ENCODE measurements at regions not wholly inside any gene's neighbourhood (a gene's known extent, or its start where the extent isn't known, plus 50 kb on each side); places are given as distances from the start of the nearest gene placed in this dataset.

DNA sequence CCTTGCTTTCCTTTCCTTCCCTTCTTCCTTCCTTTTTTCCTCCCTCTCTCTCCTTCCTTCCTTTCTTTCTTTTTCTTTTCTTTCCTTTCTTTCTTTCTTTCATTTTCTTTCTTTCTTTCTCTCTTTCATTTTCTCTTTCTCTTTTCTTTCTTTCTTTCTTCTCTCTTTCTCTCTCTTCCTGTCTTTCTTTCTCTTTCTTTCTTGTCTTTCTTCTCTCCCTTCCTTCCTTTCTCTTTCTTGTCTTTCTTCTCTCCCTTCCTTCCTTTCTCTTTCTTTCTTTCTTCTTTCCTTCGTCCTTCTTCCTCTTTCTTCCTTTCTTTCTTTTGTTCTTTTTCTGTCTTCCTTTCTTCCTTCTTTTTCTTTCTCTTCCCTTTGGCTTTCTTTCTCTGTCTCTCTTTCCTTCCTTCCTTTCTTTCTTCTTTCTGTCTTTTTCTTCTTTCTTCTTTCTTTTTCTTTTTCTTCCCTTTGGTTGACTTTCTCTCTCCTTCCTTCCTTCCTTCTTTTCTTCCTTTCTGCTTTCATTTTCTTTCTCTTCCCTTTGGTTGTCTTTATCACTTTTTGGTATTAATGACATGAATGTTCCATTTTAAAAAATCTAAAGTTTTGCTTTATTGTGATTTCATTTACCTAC lies 496.4 kb upstream of the CBLB start:
- no peak for DNase-seq

DNA sequence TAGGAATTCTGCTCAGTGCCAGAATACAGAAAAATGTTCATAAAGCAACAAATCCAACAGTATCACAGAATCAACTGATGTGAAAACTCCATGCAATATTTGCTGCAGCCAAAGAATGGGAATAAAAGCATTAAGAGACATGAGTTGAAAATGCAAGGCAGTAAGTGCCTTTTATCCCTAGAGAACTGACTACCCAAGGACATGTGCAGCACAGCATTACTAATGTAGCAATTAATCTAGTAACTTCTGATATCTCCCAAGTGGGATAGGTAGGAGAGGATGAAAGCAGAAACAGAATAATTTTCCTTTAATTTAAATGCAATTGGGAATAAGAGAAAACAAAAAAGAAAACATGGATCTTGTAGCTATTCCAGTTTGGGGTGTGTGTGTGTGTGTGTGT lies 497.5 kb upstream of the CBLB start:
- no peak for DNase-seq

DNA sequence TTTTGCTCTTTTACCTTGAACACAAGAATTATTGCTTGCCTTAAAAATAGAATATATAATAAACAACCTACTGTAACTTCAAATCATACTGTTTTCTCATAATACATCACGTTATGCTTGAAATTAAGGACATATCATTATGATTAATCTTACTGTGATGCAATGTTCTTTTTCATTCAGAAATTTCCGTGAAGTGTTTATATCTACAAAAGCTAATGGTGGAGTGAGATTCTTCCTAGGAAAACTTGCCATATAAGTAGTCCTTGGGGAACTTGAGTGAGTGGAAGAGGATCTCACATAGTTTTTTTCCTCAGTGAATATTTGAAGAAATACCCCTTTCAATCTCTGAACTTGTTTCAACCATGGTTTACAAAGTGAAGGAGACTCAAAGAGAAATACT lies 498.7 kb upstream of the CBLB start:
- no peak for DNase-seq

DNA sequence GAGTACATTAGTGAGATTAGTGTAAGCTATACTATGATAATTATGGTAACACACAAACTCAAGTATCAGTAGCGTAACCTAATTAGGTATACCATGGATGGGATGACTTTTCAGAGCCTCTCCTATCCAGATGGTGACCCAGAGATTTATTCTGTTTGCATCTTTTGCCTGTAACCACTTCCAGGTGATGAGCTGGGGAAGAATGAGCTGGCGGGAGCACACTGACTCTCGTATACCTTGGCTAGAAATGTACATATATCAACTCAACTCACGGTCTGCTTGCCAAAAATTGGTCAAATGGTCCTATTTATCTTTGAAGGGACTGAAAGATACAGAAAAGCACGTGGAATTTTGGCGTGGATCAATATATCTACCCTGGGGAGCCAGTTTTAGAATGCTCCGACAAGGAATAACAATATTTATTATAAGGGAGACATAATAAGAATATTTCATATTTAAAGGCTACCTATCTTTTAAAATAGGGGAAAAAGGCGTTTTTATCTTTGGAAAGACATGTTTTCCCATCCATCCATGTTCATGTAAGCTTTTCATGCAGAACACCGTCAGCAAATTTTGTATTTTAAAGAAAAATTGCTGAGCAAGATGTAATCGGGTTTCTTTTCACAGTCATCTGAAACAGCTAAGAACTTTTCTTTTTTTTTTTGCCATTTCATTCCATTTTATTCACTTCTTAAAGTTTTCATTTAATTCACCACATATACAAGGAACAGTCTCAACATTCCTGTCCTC lies 502.6 kb upstream of the CBLB start:
- DNase-seq = no peak

- DNase-seq = no peak
Measured at GRCh38 chr3:106371971-106372805, 503.4 kb upstream of the CBLB start.

GRCh38 chr3:106372806-106373190 lies 504.0 kb upstream of the CBLB start:
- no peak for DNase-seq

DNA sequence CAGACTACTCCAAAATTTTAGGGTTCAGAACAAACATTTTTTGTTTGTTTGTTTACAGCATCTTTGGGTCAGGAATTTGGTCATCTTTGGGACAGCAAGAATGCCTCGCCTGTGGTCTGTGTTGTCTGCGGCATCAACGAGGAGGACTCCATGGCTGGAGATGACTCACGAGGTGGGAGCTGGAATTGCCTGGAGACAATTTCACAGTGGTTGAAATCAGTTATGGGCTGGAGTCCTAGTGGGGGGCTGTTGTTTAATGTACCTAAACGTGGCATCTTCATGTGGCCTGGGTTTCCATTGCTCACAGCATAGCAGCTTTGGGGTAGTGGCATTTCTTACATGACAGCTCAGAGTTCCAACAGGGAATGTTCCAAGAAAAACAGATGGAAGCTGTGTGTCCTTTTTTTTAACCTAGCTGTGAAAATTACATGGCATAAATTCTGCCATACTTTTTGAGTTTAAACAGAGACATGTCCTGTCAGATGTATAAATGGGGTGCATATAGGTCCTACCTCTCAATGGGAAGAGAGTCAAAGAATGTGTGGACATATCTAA lies 507.3 kb upstream of the CBLB start:
- DNase-seq = no peak

DNA sequence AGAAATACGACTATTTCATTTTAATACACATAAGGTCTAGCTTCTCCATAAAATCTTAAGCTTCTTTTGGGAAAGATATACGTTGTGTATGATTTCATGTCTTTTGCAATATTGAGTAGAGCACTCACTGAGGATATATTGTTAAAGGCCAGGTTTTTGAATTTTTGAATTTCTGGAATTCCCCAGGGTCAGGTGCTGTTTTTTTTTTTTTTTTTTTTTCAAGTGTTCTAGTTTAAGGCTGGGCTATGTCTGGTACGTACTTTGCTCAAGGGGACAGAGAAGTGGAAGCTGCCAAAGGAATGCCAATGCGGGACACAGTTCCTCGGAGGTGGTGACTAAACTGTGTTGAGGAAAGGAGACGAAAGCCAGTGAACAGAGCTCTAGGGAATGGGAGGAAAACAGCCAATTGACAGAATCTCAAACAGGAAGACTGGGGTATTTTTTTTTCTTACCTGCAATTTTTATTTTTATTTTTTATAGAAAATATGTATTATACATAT lies 510.5 kb upstream of the CBLB start:
- DNase-seq = no peak

DNA sequence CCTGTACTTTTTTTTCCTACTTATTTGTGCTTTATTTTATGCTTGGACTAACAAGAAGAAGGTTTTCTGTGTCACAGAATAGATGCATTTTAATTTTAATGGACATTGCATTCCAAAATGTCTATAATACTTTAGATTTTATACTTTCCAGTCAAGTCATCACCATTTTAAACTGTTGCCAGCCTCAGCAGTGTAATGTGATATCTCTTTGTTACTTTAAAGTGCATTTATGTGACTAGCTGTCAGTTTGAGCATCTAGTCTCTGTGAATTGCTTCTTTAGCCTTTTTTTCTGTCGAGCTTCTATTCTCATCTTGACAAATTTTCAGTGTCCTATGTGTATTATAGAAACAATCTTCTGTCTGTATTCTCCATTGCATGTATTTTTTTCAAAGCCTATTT lies 511.4 kb upstream of the CBLB start:
- no peak for DNase-seq

DNA sequence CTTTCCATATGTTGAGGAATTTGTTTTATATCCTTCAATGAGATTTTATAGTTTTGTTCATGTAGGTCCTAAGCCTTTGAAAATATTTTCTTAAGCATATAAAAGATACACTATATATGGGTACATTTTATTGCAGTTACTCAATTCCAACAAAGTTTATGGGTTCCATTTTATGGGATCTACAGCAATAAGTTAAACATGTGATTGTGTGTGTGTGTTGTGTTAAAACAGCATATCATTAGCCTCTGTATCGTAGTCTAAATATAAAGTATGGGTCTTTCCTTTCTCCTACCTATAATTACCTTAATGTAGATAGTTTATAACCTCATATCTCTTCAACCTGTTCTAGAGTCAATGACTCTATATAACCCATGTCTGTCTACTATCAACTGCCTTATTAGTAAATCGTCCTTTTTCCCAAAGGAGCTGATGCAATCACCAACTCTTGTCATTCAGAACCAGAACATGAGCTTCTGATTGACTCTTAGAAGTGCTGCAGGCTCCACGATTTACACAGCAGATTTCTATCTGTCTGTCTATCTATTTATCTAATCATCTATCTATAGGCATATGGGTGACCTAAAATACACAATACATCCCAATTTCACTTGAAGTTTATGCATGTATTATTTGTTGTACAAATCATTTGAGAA lies 512.6 kb upstream of the CBLB start:
- no peak for DNase-seq

DNA sequence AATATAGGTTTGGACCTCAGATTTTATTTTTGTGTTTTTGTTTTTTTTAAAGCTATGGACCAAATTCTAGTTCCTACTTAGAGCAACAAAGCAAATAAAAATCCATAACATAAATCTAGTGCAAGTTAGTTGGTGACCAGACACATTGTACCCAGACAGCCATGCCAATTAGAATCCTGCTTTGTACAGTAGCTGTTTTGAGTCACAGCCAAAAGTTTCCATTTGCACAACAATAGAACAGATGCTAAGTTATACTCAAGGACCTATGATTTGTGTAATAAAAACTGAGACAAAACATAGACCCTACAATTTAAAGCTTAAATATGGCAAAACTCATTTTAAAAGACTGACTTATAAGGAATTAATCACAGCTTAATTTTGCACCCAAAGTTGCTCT lies 513.1 kb upstream of the CBLB start:
- no peak for DNase-seq

GRCh38 chr3:106386050-106386449 lies 517.2 kb upstream of the CBLB start:
- DNase-seq = no peak

GRCh38 chr3:106392915-106393314 lies 524.1 kb upstream of the CBLB start:
- no peak for DNase-seq

DNA sequence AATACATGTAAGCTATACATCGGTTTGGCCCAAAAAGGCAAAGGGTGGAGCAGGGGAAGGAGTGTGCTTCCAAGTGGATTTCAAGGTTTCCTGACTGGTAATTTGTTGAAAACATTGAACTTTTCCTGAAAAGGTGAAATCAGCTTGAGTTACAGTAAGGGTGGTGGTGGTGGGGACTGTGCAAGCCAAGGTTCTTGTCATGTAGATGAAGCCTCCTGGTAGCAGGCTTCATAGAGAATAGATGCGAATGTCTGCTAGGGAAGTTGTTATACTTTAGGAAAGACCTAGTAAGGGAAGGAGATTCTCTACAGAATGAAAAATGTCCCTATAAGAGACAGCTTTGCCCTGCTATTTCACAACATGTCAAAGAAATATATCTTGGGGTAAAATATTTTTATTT lies 528.2 kb upstream of the CBLB start:
- DNase-seq = no peak

GRCh38 chr3:106398891-106399600 lies 530.2 kb upstream of the CBLB start:
- DNase-seq = no peak

GRCh38 chr3:106399761-106400160 lies 530.9 kb upstream of the CBLB start:
- no peak for DNase-seq

DNA sequence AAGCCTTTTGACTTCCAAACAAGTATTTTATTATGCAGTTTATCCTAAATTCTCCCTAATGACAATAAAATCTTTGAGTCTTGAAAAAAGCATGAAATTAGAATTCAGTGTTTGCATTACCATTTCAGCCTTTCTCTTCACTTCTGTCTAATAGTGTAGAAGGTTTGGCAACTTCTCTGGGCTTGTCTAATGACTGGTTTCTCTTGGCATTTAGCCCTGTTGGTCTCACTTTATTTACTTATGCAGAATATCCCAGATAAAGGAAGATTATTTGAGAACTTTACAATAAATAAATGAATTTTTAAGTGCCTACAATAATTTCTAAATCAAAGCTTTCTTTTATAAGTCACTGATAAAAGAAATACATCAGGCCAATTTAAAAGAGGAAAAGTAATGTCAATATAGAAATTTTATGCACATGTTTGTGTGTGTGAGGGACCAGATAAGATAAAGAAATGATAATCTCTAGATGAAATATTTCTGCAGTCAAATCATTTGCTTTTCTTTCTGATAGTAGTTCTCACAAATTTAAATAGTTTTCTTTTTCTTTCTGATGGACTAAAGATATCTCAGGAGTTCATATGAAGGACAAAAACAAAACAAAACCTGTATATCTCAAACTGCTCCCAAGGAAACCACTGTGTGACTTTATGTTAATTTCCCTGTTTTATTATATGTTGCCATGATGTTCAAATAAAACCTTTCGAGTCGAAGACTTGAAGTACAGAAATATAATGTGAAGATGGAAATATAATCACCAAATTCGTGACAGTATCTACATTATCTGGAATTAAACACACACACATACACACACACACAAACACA lies 533.1 kb upstream of the CBLB start:
- DNase-seq = no peak

DNA sequence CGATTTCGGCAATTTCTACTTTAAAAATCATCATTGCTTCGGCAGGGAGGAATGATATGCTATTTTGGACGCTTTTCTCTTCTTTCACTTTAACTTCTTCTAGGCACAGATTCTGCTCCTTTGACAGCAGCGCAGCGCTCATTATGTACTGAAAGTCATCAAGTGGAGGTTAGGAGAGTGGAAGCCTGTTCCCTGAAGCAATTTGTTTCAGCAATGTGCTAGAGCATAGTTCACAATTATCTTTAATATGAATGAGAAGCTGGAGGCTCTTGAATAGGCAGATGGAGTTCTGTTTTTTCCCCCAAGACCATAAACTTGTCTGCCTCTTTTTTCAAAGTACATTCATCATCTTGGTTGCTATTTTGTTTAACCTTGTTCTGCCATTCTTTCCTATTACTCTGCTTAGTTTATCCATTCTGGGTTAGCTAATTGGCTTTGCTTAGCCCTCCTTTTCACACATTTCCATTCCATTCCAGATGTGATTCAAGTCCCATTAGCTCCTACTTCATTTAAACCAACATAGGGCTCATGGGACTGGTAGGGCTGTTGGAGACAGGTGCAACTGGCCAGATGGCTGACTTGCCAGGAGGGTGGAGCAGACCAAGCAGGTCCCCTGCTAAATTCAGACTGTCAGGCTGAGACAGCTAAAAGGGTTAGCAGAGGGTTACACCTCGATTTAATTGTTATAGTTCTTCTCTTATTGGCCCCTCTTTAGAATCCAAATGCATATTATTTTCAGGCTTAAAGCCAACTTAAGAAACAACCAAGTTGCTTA lies 534.7 kb upstream of the CBLB start:
- DNase-seq = no peak

DNA sequence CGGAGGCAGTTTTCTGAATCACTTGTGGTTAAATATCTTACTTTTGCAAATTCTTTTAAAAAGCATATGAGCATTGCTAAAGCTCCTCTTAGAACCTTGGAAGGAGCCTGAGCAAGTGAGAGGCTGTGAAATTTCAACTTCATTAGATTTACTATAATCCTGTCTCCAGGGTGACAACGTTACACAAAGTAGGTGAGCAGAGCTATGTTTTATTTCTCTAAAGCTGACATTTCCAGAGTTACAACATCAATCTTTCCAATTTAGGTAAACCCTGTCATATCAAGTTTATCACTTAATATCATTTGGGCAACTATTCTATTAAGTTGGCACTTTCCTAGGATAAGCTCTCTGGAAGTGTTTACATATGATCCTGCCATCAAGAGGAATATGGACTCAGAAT lies 544.9 kb upstream of the CBLB start:
- DNase-seq = no peak

DNA sequence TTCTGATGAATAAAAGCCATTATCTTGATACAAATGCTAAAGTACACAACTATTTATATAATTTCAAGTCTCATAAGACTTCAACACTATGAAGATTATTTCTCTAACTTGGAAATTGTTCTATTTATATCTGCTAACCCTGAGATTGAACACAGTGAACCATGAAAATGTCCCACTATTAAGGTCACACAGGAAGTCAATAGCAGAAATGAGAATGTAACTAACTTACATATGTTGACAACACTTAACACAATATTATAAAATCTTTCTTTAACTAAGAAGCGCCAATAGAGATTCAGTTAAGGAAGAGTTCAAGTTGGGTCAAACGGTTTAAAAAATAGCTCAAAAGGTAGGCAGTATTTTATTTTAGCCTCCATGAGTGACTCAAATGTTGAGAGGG lies 551.8 kb upstream of the CBLB start:
- no peak for DNase-seq

DNA sequence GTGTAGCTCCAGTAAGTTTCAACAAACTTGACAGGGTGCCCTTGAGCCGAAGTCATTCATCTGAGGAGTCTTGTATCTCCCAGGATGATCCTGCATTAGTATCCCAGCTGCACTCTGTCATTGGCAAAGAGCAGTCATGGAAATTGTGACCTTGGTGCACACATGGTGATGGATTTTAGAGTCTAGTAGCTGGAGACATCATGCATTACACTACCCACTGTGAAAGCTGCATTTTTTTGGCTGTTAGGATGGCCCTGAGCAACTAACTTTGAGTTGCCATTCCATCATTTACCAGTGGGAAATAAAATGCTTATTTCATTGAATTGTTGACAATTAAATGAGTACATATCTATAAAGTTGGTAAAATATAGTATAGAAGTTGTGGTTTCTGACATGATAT lies 552.6 kb upstream of the CBLB start:
- DNase-seq = no peak
